ENCODE measurements at regions not wholly inside any gene's neighbourhood (a gene's known extent, or its start where the extent isn't known, plus 50 kb on each side); places are given as distances from the start of the nearest gene placed in this dataset.
"Not testable (repeated sequence)": the region's sequence is repeated elsewhere in the genome, so short reads cannot be mapped to it uniquely, and the experiment has no call there.

DNA sequence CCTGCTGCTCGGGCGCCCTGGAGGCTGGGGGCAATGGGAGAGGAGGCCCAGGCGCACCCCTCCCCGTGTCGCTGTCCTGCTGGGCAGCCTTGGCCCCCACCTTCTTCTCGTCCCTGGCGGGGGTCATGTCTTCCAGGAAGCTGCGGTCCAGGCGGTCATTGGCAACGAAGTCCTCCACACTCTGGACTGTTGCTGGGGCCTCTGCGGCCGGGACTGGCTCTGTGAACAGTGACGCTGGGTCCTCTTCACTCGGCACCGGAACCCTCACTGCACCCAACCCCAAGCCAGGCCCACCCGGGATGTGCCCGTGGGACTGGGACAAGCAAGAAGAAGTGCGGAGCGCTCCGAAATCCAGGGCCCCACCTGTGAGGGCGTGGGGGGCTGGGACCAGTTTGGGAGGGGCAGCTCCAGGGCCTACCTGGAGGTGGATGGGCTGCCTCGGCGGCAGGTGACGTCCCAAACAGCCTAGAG is 308.0 kb downstream of the CCDC74A start:
- no peak for DNase-seq (ENCODE audit: low read depth)
- H3K4me3 ChIP-seq (ENCODE audit: low read length): no peak overlapping the region
- TF ChIP-seq, protein P1, sequence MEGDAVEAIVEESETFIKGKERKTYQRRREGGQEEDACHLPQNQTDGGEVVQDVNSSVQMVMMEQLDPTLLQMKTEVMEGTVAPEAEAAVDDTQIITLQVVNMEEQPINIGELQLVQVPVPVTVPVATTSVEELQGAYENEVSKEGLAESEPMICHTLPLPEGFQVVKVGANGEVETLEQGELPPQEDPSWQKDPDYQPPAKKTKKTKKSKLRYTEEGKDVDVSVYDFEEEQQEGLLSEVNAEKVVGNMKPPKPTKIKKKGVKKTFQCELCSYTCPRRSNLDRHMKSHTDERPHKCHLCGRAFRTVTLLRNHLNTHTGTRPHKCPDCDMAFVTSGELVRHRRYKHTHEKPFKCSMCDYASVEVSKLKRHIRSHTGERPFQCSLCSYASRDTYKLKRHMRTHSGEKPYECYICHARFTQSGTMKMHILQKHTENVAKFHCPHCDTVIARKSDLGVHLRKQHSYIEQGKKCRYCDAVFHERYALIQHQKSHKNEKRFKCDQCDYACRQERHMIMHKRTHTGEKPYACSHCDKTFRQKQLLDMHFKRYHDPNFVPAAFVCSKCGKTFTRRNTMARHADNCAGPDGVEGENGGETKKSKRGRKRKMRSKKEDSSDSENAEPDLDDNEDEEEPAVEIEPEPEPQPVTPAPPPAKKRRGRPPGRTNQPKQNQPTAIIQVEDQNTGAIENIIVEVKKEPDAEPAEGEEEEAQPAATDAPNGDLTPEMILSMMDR (conservative IDR thresholded peaks at IDR 0.05; ENCODE audit: low read depth, low read length): no peak

DNA sequence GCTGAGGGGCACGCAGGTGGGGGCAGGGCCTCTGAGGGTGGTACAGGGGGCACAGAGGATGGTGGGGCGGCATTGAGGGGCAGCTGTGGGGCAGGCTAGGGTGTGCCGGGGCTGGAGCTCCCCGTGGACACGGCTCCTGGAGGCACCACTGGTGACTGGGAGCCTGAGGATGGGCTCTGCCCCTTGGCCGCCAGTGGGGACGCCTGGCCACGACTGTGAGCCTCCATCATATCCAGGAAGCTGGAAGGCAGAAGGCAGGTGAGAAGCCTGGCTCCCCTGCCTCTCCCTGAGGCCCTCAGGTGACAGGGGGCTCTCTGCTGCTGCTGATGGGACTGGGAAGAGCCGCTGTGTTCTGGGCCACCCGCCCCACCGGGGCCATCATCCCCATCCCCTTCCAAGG is 308.4 kb downstream of the CCDC74A start:
- not testable (repeated sequence) for DNase-seq (ENCODE audit: low read depth); H3K4me3 ChIP-seq (ENCODE audit: low read length)

DNA sequence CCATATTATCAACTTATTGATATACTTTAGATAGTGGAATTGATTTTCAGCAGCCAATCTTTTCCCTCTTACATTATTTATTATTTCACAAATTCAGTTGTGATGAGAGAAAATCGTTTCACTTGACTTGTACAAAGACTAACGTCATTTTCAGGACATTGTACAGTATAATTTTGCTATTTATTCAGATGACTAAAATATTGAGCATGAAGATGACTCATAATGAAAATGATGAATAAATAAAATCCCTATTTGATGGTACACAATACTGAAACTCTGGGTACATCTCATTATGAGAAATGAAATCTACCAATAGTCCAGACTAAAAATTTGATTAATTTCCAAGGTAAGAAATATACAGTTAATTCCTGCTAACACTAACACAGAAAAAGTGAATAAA is 316.4 kb downstream of the CCDC74A start:
- DNase-seq (ENCODE audit: low read depth); H3K4me3 ChIP-seq (ENCODE audit: low read length): not testable (repeated sequence)

DNA sequence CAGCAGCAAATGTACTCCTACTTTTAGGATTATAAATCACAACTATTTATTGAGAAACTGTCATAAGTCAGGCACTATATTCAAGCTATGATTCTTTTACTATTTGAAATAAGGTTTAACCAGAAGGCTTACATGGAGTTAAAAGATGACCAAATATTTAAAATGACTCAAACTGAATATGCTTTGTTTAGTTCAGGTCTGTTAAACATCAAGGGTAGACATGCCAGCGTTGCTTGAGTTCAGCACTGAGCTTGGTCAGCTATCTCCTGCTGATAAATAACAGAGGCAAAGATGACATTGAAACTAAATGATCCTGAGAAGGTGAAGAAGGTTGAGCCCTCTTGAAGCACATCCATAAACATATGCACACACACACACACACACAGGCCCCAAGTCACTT is 305.6 kb downstream of the ANKRD30BL start:
- not testable (repeated sequence) for DNase-seq (ENCODE audit: low read depth); H3K4me3 ChIP-seq (ENCODE audit: low read length)

DNA sequence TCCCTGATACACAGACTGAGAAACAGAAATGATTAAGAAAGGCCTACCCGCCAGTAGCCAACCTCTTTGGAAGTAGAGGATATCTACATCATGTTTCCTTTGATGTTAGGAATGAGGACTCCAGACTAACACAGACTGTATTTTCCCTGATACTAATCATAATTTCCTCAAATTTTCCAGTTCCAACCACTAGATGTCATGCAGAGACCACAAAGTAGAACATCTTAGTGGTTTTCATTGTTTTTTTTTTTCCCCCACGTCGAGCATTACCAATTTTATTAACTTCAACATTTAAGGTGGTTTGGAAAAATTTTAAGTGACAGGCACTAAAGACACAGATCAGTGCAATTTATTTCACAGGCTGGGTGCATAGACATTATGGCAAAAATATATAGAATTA is 303.6 kb downstream of the ANKRD30BL start:
- TF ChIP-seq, protein P1 (conservative IDR thresholded peaks at IDR 0.05; ENCODE audit: low read depth, low read length): peak; percentile 38

More for the DNA sequence above, 303.6 kb downstream of the ANKRD30BL start:
- H3K4me3 ChIP-seq (ENCODE audit: low read length); DNase-seq (ENCODE audit: low read depth): not testable (repeated sequence)
